NCI-H2227 (cell line): ENCODE measurements at regions not wholly inside any gene's neighbourhood (a gene's known extent, or its start where the extent isn't known, plus 50 kb on each side); places are given as distances from the start of the nearest gene placed in this dataset.

Experiments
- DNase-seq: peaks from one replicate; lab custom pipeline; 2025; ENCODE audit not compliant: unreplicated experiment; lab: John Stamatoyannopoulos, UW

DNA sequence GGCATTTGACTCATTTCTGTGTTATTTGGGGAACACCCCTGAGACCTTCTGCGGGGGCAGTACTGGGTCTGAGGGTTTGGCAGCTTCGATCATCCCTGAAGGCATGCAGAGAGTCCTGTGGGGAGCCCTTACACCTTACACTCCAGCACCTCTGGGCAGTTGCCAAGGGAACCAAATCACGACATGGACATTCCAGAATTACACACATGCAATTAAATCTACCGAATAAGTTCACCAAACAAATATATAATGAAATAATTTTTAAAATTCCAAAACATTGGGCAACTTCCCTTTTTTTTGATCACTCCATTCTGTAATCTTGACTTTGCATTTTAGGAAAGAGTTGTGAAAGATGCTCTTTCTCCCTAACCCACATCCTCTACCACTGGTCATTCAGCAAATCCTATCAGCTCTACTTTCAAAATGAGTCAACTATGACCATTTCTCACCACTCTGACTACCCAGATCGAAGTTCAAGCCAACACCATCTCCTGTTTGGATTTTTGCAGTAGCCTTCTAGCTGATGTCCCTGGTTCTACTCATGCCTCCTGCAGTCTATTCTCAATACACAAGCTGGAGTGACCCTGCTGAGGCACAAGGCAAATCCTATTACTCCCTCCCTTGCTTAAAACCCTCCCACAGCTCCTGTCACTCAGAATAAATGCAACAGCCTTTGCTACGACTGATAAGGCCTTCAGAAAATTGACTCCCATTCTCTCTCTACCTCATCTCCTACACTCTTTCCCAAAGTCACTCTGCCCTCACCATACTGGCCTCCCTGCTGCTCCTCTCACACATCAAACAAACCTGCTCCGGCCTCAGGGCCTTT lies 533.3 kb downstream of the HACE1 start:
- no peak for DNase-seq

DNA sequence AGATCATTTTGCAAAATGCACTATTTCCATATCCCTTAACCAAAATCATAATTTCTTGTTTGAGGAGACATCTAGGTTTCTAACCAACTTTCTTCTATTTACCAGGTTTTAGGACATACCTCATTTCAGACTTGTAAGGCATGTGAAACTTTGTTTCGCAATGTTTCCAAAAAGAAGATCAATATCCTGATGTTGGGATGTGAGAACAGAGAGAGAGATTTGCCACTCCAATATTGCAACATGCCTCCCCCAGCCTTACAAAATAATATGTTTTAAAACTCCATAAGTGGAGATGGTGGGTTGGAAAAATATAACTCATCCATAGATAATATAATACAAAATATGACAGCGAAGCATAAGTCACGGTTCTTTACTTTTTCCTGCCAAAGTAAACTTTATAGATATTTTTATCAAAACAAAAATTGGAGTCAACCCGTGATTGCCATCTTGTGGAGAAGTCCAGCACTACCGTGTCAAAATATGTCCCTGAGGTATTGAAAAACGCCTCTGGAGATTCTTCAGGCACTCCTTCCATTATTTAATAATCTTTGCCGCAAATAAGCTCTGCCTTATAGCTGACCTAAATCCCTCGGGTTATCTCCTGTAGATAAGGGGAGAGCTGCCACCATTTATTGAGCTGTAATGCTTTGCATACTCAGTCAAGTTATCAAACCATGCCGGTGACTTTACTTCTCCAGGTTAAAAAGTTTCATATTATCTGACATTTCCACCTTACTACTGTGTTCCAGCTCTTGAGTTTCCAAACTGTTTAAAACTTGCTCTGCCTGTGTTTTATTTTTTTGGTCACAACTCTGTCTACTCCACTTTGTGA lies 534.2 kb downstream of the HACE1 start:
- DNase-seq, result peak; percentile 28

DNA sequence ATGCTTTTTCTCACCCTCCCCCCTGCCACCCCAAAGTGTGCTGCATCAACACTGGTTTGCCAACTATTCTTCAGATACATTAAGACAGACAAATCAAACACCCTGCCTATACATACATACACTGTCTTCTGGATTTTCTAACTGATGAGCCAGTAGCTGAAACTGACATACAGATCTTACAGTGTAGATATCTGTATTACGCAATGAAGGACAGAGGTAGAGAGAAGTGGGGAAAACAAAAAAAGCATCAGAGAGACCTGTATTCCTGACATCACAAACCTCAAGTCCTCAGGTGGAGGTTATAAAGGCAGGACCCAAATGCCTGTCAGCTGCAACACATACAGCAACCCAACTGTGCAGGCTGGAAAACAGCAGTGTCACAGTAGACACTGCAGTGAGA lies 535.4 kb downstream of the HACE1 start:
- no peak for DNase-seq

DNA sequence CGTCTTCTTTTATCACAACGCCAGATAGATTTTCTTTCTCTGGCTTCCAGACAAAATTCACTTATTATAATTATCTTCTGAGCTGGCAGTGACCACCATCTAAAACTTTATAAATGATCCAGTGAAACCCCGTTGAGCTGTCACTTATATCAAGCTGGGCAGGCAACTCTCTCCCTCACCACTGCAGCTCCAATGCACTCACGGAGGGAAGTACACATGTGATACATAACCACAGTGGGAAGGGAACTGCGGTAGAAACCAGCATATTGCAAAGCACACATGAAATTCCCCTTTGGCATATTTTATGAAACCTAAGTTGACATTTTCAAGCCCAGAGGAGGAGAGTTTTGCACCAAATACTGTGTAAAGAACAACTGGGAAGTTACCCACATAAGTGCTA lies 536.9 kb downstream of the HACE1 start:
- DNase-seq, result peak; percentile 1

DNA sequence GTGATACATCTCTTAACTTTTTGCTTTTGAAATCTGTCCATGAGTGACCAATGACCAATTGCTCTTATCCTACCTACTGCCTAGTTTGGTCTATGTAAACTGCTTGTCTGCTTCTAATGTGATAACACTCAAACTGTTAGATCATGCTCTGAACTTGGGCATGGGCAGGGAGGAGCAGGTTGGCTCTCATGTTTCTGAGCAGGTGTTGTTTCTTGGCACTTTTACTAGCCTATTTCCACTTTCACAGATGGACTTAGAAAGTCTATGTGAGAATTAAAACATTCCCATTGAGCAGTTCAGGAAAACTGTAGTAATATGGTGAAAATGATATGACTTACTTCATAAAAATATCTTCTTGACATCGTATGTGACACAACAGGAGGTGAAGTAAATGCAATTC lies 538.4 kb downstream of the HACE1 start:
- DNase-seq, result no peak

DNA sequence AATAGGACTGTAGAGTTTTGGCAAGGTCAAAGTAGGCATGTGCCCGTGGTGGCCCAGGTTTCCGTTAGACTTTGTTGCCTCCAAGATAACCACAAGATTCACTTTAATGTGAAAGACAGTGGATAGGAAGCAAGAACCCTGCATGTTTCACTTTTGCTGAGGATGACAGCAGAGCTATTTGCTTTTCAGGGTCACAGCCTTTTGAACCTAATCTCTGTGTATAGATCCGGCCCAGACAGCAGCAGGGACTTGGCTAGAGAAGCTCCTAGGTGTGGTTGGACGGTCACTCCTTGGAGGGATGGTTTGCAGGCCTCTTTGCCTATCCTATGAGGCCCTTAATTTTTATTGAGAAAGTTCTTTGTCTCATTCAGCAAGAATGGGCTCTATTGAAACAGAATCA lies 538.8 kb downstream of the HACE1 start:
- DNase-seq, result no peak

DNA sequence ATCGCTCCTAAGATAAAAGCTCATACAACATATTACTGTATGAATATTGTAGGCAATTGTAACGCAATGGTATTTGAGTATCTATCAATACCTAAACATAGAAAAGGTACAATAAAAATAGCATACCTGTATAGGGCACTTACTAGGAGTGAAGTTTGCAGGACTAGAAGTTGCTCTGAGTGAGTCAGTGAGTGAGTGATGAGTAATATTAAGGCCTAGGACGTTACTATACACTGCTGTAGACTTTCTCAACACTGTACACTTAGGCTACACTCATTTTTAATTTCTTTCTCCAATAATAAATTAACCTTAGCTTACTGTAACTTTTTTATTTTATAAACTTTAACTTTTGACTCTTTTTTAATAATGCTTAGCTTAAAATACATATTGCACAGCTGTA lies 546.9 kb downstream of the HACE1 start:
- no peak for DNase-seq

DNA sequence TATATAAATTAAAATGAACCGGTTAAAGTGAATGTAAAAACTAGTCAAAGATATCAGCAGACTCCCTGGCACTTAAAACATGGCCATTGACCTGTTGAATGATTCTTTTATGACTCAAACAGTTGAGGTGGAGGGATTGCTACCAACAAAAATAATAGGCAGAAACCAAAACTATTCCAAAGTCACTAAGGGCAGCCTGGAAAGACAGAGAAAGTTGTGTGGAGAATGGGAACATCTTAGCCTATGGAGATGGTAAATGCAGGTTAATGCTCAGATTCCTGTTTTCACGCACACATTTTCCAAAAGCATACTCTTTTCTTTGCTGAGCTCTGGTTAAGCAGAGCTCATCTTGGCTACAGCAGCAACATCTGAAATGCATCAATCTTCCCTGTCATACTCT lies 553.5 kb downstream of the HACE1 start:
- DNase-seq, result no peak

DNA sequence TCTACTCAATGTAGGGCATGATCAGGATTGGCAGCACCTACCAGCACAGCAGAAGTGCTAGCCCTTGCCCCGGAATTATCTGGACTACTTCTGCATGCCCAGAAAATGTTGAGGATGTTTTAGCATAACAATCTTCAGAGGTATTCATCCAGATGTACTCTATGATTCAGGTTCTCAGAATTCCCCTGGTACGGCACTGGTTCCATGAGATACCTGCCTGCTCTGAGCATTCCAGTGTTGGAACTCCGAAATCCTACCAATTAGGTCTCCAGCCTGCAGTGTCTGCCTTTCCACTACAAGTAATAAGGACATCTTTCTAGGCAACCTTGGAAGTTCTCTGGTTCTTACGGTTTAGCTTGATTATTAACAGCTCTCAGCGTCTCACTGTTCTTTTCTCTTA lies 554.5 kb downstream of the HACE1 start:
- no peak for DNase-seq

DNA sequence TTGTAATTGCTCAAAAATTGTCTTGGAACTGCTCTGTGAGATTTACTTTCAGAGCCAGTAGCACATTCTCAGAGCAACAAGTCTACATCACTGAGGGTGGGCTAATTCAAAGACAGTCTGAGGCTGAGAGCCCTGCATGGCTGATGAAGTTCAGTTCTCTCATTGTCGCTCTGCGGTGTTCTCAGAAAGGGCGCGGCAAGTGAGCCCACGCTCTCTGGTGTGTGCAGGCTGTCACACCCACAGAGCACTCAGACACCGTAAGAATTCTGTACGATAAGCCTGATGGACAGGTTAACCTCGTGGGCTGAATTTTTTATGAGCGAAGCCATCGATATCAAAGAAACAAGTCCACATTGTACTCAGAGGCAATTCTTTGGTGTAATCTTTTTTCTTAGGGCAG lies 557.8 kb downstream of the HACE1 start:
- DNase-seq, result no peak

DNA sequence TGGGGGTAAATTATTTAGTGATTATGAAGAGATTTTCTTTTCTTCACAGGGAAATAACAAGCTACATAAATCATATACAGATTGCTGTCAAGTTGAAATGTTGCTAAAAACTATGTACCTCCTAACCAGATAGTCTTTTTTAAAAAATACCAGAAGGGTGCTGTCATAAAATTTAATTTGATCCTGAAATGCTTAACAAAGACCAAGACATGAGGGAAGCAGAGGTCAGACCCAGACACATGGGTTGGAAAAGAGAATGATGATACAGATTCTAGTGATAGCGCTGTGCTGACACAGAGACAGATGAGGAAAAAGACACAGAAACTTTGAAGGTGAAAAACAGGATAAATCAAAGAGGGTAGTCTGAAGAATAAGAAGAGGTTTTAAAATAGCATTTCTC lies 573.1 kb downstream of the HACE1 start:
- no peak for DNase-seq

DNA sequence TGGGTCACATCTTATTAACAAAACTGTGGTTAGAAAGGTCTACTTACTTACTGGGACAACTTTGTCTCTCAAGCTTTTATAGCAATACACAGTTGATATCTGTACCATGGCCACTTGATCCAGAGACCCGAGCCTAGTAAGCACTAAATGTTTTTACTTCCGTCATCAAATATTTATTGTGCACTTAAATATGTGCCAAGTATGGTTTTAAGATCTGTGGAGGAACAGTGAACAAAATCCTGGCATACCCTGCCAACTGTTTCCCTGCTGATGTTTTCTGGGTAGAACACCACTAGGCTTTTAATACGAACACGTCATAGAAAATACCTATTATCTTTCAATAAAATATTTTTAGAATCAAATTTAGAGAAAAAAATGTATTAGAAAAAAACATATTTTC lies 574.8 kb downstream of the HACE1 start:
- DNase-seq, result no peak

DNA sequence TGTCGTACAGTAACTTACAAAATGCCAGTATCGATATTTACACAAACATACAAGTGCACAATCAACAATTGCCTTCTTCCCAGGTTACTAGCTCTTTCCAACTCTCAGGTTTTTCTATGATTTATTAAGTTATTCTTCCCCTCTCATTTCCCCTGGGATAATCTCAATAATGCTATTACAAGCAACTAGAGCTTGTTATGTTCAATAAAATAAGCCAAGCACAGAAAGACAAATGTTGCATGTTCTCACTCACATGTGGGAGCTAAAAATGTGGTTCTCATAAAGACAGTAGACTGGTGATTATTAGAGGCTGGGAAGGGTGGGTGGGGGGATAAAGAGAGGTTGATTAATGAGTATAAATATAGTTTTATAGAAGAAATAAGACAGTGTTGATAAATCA lies 577.1 kb downstream of the HACE1 start:
- DNase-seq, result no peak

DNA sequence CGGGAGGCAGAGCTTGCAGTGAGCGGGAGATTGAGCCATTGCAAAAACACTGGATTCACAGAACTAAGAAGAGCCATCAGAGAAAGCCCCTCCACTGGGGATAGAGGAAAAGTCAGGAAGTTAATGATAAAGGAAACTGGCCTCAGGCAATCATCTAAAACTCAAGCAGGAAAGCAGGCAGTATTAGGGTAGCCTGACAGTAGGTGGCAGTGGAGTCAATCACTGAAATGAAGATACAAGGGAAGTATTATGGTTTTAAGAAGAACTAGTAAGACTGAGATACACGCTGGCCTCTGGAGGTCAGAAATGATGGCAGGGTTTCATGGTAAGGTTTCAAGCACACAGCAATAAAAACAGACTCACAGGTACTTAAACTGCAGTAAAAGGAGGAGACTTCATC lies 578.3 kb downstream of the HACE1 start:
- DNase-seq, result no peak

DNA sequence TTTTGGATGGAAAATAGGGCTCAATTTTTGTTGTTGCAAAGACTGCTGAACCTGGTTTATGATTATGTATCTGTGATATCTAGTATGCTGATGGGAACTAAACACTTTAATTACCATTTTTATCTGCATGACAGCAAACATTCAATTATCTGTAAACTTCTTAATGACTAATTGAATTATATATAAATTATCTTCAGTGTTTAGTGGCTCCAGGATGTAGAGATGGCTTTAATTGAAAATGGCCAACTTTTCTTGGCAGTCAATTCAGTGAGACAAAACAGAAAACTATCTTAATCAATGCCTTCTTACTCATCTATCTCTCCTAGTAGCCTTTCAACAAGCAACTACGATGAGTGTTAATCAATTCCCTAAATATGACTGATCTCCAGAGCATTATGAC lies 591.3 kb downstream of the HACE1 start:
- DNase-seq, result no peak

DNA sequence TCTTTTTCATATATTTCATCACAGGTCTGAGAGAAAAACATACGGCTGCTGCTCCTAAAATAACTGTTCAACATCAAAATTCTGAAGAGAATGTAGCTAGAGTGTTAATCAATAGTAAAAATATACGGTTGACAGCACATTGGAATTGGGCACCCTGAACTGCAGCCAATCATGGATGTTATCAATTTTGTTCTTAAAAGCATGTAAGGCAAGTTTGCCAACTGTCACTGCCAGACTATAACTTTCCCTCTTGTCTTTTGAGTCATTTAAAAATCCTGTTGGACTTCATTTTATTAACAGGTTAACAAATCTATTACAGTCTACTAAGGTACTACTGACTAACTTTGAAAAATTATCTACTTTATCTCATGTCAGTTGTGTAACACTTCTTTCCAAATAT lies 592.8 kb downstream of the HACE1 start:
- DNase-seq, result no peak

DNA sequence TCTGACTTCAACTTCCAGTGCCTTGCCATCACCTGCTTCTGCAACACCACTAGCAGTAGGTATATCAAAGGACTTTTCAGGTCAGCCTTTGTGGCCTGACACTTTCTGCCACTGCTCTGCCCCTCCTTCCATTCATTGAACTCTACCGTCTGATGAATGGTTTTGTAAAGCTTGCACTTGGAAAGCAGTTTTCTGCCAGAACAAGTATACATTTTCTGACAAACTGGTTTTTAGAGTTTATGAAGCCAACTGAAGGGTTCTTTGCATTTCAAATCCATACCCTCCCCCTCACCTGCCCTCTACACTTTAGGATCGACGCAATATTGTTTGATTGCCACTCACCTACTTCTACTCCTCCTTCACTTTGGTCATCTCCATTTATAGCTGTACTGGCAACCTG lies 603.1 kb downstream of the HACE1 start:
- DNase-seq, result no peak

DNA sequence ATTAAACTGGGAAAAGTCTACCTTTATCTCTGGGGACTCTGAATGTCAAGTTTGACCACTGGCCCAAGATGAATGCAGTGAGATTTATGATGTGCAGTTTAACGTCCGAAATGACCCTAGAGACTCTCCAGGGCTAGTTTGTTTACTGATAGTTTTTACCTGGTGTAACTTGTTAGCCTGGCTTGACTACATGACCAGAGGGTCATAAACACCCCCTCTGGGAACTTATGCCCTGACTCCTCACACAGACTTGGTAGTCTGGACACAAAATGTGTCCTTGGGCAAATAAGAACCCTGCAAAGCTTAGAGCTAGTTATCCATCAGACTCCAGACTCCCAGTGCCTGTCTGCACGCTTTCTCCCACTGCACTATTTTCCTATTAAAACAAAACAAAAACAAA lies 606.5 kb downstream of the HACE1 start:
- no peak for DNase-seq

DNA sequence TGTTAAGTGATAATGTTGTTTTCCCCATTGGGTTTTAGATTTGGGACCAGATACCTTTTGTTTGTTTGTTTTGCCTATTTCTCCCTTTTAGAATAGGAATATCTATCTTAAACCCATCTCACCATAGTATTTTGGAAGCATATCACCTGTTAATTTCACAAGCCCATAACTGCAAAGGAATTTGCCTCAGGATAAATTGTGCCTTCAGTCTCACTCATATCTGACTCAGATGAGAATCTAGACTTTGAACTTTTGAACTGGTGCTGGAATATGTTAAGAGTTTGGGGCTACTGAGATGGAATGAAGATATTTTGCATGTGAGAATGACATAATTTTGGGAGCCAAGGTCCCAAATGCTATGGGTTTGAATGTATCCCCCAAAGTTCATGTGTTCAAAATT lies 607.4 kb downstream of the HACE1 start:
- DNase-seq, result no peak

DNA sequence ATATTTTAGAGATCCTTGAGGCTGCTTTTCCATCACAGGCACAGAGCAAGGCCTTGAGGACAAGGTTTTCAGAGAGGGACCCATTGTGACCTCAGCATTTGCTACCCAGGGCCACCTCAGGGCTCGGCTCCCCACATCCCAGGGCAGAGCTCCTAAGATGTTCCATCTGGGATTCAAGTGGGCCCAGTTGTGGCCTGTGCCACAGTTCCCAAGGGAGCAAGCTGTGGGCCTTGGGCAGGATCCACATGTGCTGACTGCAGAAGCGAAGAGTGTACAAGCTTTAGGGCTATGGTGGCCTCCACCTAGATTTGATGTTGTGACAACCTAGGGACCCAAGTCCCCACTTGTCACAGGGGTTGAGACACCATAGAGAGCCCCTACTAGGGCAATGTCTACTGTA lies 608.1 kb downstream of the HACE1 start:
- no peak for DNase-seq

DNA sequence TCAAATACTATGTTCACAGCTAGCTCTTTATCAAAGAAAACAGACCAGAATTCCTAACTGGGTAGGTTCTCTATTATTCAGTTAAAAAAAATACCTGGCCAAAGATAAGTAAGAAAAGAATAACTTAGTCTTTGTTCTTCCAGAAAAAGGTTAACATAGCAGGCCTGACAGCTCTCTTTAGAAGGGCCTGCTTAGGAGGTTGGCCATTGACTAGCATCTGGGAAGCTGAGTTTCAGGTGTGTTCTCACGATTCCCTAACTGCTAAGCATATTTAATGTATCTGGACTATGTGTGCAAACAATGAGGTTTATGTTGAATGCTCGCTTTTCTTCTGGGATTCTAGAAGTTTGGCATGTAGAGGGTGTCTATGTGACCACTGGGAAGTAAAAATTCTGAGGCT lies 618.9 kb downstream of the HACE1 start:
- DNase-seq, result no peak

DNA sequence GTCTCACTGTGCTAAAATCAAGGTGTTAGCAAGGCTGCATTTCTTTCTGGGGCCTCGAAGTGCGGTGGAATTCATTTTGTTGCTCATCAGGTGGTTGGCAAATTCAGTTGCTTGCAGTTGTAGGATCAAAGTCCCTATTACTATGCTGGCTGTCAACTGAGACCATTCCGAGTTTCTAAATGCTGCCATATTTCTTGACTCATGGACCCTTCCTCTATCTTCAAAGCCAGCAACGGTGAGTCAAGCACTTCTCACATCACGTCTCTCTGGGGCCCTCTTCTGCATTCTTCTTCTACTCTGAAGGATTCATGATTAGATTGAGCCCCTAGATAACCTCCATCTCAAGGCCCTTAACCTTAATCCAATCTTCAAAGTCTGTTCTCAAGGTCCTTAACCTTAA lies 619.7 kb downstream of the HACE1 start:
- DNase-seq, result no peak

DNA sequence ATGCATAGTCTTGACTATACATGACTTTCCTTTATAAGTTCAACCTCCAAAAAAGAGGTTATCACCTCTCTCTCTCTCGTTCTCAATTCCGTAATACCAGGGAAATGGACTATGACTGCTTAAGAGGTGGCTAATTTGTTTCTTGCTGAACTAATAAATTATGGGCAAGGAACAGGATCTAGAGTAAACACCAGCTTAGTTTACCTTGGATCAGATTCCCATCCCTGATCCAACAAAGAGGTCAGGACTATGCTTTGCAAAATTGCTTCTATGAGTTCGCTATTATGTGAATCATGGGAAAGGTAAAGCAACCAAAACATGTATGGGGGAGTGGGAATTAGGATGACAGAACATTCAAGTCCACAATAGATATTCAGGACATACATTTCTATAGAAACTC lies 630.7 kb downstream of the HACE1 start:
- no peak for DNase-seq
